Astrocyte (in vitro differentiated cells and primary cell): ENCODE measurements at regions not wholly inside any gene's neighbourhood (a gene's known extent, or its start where the extent isn't known, plus 50 kb on each side); places are given as distances from the start of the nearest gene placed in this dataset.

Source experiments
- DNase-seq: peaks from one replicate; pipeline ENCODE4 v3.0.0-alpha.2; 2010; ENCODE audit warnings: low read depth
- FAIRE-seq: peaks from 2 replicates; lab custom pipeline; 2011; peaks lifted over from hg19 to GRCh38; lab: Jason Lieb, UNC
- H2AFZ ChIP-seq: 2 replicates; pipeline ENCODE4 v1.6.0; 2012; ENCODE audit warnings: low read depth, low read length, inconsistent platforms
- H3K27ac ChIP-seq: 2 replicates; pipeline ENCODE4 v1.5.1; 2011; ENCODE audit warnings: low read depth, low read length, inconsistent platforms
- H3K27me3 ChIP-seq: 2 replicates; pipeline ENCODE4 v1.6.0; 2011; ENCODE audit warnings: low read length, inconsistent platforms; ENCODE audit not compliant: insufficient read depth
- H3K36me3 ChIP-seq: 2 replicates; pipeline ENCODE4 v1.5.1; 2011; ENCODE audit warnings: low read length, inconsistent platforms; ENCODE audit not compliant: insufficient read depth
- H3K4me1 ChIP-seq: 2 replicates; pipeline ENCODE4 v1.5.1; 2011; ENCODE audit warnings: low read length, inconsistent platforms; ENCODE audit not compliant: insufficient read depth
- H3K4me2 ChIP-seq: 2 replicates; pipeline ENCODE4 v1.6.0; 2012; ENCODE audit warnings: low read length, inconsistent platforms
- H3K4me3 ChIP-seq: 2 replicates; pipeline ENCODE4 v1.5.1; 2011; ENCODE audit warnings: low read depth, mild to moderate bottlenecking, low read length, inconsistent platforms; ENCODE audit not compliant: insufficient read depth
- H3K79me2 ChIP-seq: 2 replicates; pipeline ENCODE4 v1.6.0; 2012; ENCODE audit warnings: mild to moderate bottlenecking, low read length, inconsistent platforms; ENCODE audit not compliant: insufficient read depth
- H3K9ac ChIP-seq: 2 replicates; pipeline ENCODE4 v1.6.0; 2012; ENCODE audit warnings: mild to moderate bottlenecking, low read length, inconsistent platforms
- H3K9me3 ChIP-seq: 2 replicates; pipeline ENCODE4 v1.5.1; 2012; ENCODE audit warnings: low read depth, mild to moderate bottlenecking, low read length, inconsistent platforms; ENCODE audit not compliant: insufficient read depth
- H4K20me1 ChIP-seq: 2 replicates; pipeline ENCODE4 v1.6.0; 2012; ENCODE audit warnings: low read length, inconsistent platforms; ENCODE audit not compliant: insufficient read depth
- H3K27ac Mint-ChIP-seq: one replicate; pipeline ENCODE4 v1.8.0; 2021; ENCODE audit warnings: mild to moderate bottlenecking, mixed read lengths; ENCODE audit not compliant: unreplicated experiment
- H3K27me3 Mint-ChIP-seq: one replicate; pipeline ENCODE4 v1.8.0; 2021; ENCODE audit warnings: low read depth, mixed read lengths; ENCODE audit not compliant: unreplicated experiment
- H3K36me3 Mint-ChIP-seq: one replicate; pipeline ENCODE4 v1.8.0; 2021; ENCODE audit warnings: low read depth, mixed read lengths; ENCODE audit not compliant: unreplicated experiment
- H3K4me1 Mint-ChIP-seq: one replicate; pipeline ENCODE4 v1.8.0; 2021; ENCODE audit warnings: low read depth, mixed read lengths; ENCODE audit not compliant: unreplicated experiment
- H3K4me3 Mint-ChIP-seq: one replicate; pipeline ENCODE4 v1.8.0; 2021; ENCODE audit warnings: mild to moderate bottlenecking, moderate library complexity, mixed read lengths; ENCODE audit not compliant: unreplicated experiment
- H3K9me3 Mint-ChIP-seq: one replicate; pipeline ENCODE4 v1.8.0; 2021; ENCODE audit warnings: mild to moderate bottlenecking, mixed read lengths; ENCODE audit not compliant: unreplicated experiment
- CTCF ChIP-seq: IDR thresholded peaks from 2 replicates; pipeline ENCODE4 v1.5.1; 2011; ENCODE audit warnings: low read depth, mild to moderate bottlenecking, inconsistent platforms, low read length, moderate library complexity; ENCODE audit not compliant: insufficient read depth
- EZH2 ChIP-seq: IDR thresholded peaks from 2 replicates; pipeline ENCODE4 v1.6.1; 2012; ENCODE audit warnings: mild to moderate bottlenecking, low read length, inconsistent platforms; ENCODE audit not compliant: insufficient read depth

- no peaks in the 10 kb centered on the region for H3K4me1 ChIP-seq
- peaks cover 3% of the 10 kb centered on the region for H3K9me3 Mint-ChIP-seq
- H3K27me3 ChIP-seq, result no peaks in the 10 kb centered on the region
- no peak overlapping the region for H3K4me3 Mint-ChIP-seq
- H3K36me3 ChIP-seq, result no peaks in the 10 kb centered on the region
- H3K27ac Mint-ChIP-seq, result no peak overlapping the region
- H4K20me1 ChIP-seq, result no peaks in the 10 kb centered on the region
- no peak overlapping the region for H3K4me3 ChIP-seq
- no peak overlapping the region for H3K4me2 ChIP-seq
- TF ChIP-seq EZH2, result no peak
- TF ChIP-seq CTCF, result no peak
- no peak for DNase-seq
- H3K27ac ChIP-seq, result no peak overlapping the region
- peaks cover 7% of the 10 kb centered on the region for H3K4me1 Mint-ChIP-seq
- no peaks in the 10 kb centered on the region for H3K36me3 Mint-ChIP-seq
- no peaks in the 10 kb centered on the region for H3K79me2 ChIP-seq
- no peak for FAIRE-seq
- no peaks in the 10 kb centered on the region for H3K9me3 ChIP-seq
- no peak overlapping the region for H3K9ac ChIP-seq
- no peak overlapping the region for H2AFZ ChIP-seq
- no peaks in the 10 kb centered on the region for H3K27me3 Mint-ChIP-seq
Observed at GRCh38 chr2:76678383-76679024, 843.7 kb downstream of the LRRTM4 start.

- H3K4me3 ChIP-seq, result no peak overlapping the region
- no peak for FAIRE-seq
- Mint-ChIP-seq H3K36me3 (no peaks in the 10 kb centered on the region), H3K4me1 (peaks cover 7% of the 10 kb centered on the region), H3K27me3 (no peaks in the 10 kb centered on the region), H3K9me3 (no peaks in the 10 kb centered on the region), H3K4me3 (no peak overlapping the region), H3K27ac (no peak overlapping the region)
- no peak overlapping the region for H2AFZ ChIP-seq
- no peaks in the 10 kb centered on the region for H3K9me3 ChIP-seq
- no peak overlapping the region for H3K9ac ChIP-seq
- no peak overlapping the region for H3K27ac ChIP-seq
- no peaks in the 10 kb centered on the region for H3K4me1 ChIP-seq
- H3K36me3 ChIP-seq, result no peaks in the 10 kb centered on the region
- no peak for DNase-seq
- H4K20me1 ChIP-seq, result no peaks in the 10 kb centered on the region
- no peaks in the 10 kb centered on the region for H3K79me2 ChIP-seq
- no peaks in the 10 kb centered on the region for H3K27me3 ChIP-seq
- H3K4me2 ChIP-seq, result no peak overlapping the region
- TF ChIP-seq EZH2 (no peak), CTCF (no peak)
Observed at GRCh38 chr2:76675212-76675611, 847.0 kb downstream of the LRRTM4 start.

GRCh38 chr2:76672798-76673197, 849.4 kb downstream of the LRRTM4 start:
- Histone ChIP-seq H3K9ac (no peak overlapping the region), H3K27me3 (no peaks in the 10 kb centered on the region), H3K36me3 (no peaks in the 10 kb centered on the region), H2AFZ (no peak overlapping the region), H3K9me3 (no peaks in the 10 kb centered on the region), H3K4me2 (no peak overlapping the region), H3K27ac (no peak overlapping the region), H3K4me1 (no peaks in the 10 kb centered on the region), H3K79me2 (no peaks in the 10 kb centered on the region), H3K4me3 (no peak overlapping the region), H4K20me1 (no peaks in the 10 kb centered on the region)
- no peaks in the 10 kb centered on the region for H3K27me3 Mint-ChIP-seq
- H3K36me3 Mint-ChIP-seq, result no peaks in the 10 kb centered on the region
- DNase-seq (no peak), FAIRE-seq (no peak)
- no peaks in the 10 kb centered on the region for H3K9me3 Mint-ChIP-seq
- H3K4me1 Mint-ChIP-seq, result no peaks in the 10 kb centered on the region
- H3K4me3 Mint-ChIP-seq, result no peak overlapping the region
- TF ChIP-seq EZH2 (no peak), CTCF (no peak)
- H3K27ac Mint-ChIP-seq, result no peak overlapping the region
